WTC11 (cell line): ENCODE measurements at regions not wholly inside any gene's neighbourhood (a gene's known extent, or its start where the extent isn't known, plus 50 kb on each side); places are given as distances from the start of the nearest gene placed in this dataset.

Experiments used
- AFF4 ChIP-seq: sonication (generic); formaldehyde crosslinking; IDR thresholded peaks from 2 replicates; pipeline ENCODE4 v1.8.1; 2023; ENCODE audit warnings: mild to moderate bottlenecking, missing genetic modification reagents, borderline replicate concordance
- ATF1 ChIP-seq: sonication (generic); formaldehyde crosslinking; IDR thresholded peaks from 2 replicates; pipeline ENCODE4 v1.8.1; 2023; ENCODE audit warnings: mild to moderate bottlenecking, moderate library complexity, missing genetic modification reagents
- CTCF ChIP-seq: fragments of 200-600 bp; IDR thresholded peaks from 2 replicates; pipeline ENCODE4 v1.8.0; 2022; ENCODE audit warnings: antibody characterized with exemption
- GABPB1 ChIP-seq: sonication (generic); formaldehyde crosslinking; IDR thresholded peaks from 2 replicates; pipeline ENCODE4 v1.8.1; 2023; ENCODE audit warnings: mild to moderate bottlenecking, missing genetic modification reagents
- MAX ChIP-seq: sonication (generic); formaldehyde crosslinking; IDR thresholded peaks from 2 replicates; pipeline ENCODE4 v1.8.0; 2022; ENCODE audit warnings: mild to moderate bottlenecking, missing genetic modification reagents
- PREB ChIP-seq: sonication (generic); formaldehyde crosslinking; IDR thresholded peaks from 2 replicates; pipeline ENCODE4 v1.8.1; 2022; ENCODE audit warnings: mild to moderate bottlenecking, missing genetic modification reagents, moderate library complexity, borderline replicate concordance
- TCF7 ChIP-seq: sonication (generic); formaldehyde crosslinking; IDR thresholded peaks from 2 replicates; pipeline ENCODE4 v1.8.0; 2022; ENCODE audit warnings: mild to moderate bottlenecking, low read depth, missing genetic modification reagents, moderate library complexity
- TEAD4 ChIP-seq: sonication (generic); formaldehyde crosslinking; IDR thresholded peaks from 2 replicates; pipeline ENCODE4 v1.8.0; 2022; ENCODE audit warnings: mild to moderate bottlenecking, missing genetic modification reagents
- USF1 ChIP-seq: sonication (generic); formaldehyde crosslinking; IDR thresholded peaks from 2 replicates; pipeline ENCODE4 v1.8.0; 2022; ENCODE audit warnings: mild to moderate bottlenecking, missing genetic modification reagents
- USF2 ChIP-seq: sonication (generic); formaldehyde crosslinking; IDR thresholded peaks from 2 replicates; pipeline ENCODE4 v1.8.1; 2023; ENCODE audit warnings: mild to moderate bottlenecking, missing genetic modification reagents, moderate library complexity
- ZBTB21 ChIP-seq: sonication (generic); formaldehyde crosslinking; IDR thresholded peaks from 2 replicates; pipeline ENCODE4 v1.8.1; 2023; ENCODE audit warnings: mild to moderate bottlenecking, missing genetic modification reagents, borderline replicate concordance
- ZNF396 ChIP-seq: fragments of 250-450 bp; sonication (Bioruptor Pico); IDR thresholded peaks from 2 replicates; pipeline ENCODE4 v1.8.0; 2021; ENCODE audit warnings: mild to moderate bottlenecking, moderate library complexity, borderline replicate concordance
- ZNF416 ChIP-seq: fragments of 250-450 bp; sonication (Bioruptor Pico); IDR thresholded peaks from 2 replicates; pipeline ENCODE4 v1.9.0; 2021; ENCODE audit warnings: mild to moderate bottlenecking, inconsistent platforms

GRCh38 chr2:80947601-80948130 is 643.1 kb upstream of the LRRTM1 start:
- TF ChIP-seq CTCF (no peak), TEAD4 (CRISPR knock-in tag) (no peak), ZBTB21 (no peak), ATF1 (no peak), PREB (CRISPR knock-in tag) (no peak), MAX (CRISPR knock-in tag) (no peak), ZNF416 (CRISPR knock-in tag) (no peak), USF2 (CRISPR knock-in tag) (no peak), TCF7 (no peak), GABPB1 (CRISPR knock-in tag) (no peak), ZNF396 (CRISPR knock-in tag) (no peak), AFF4 (no peak), USF1 (no peak)
